ENCODE measurements at regions not wholly inside any gene's neighbourhood (a gene's known extent, or its start where the extent isn't known, plus 50 kb on each side); places are given as distances from the start of the nearest gene placed in this dataset.
A peak's percentile ranks its signal among the peaks of the same experiment; 100 is the strongest.
"Not testable (repeated sequence)": the region's sequence is repeated elsewhere in the genome, so short reads cannot be mapped to it uniquely, and the experiment has no call there.

GRCh38 chr4:84298023-84298718 lies 200.9 kb downstream of the NKX6-1 start:
- no peaks in the 10 kb centered on the region for H3K36me3 ChIP-seq (replicated peaks)
- H3K4me3 ChIP-seq: no peak overlapping the region
- DNase-seq (ENCODE audit: low spot score in 2 of 2): no peak
- in situ Hi-C loops (cut with MboI; ENCODE audit: low sequenced_read_pairs): no loop called here
- H3K9me3 ChIP-seq: no peaks in the 10 kb centered on the region
- no peaks in the 10 kb centered on the region for H3K4me1 ChIP-seq
- no peaks in the 10 kb centered on the region for H3K27me3 ChIP-seq (ENCODE audit: low read depth)

- H3K27me3 ChIP-seq (ENCODE audit: low read depth): 0 out of 2 replicates have a peak, but pooled peaks cover 4% of the 10 kb centered on the region
- H3K4me3 ChIP-seq: no peak overlapping the region
- H3K4me1 ChIP-seq: no peaks in the 10 kb centered on the region
- no peak for DNase-seq (ENCODE audit: low spot score in 2 of 2)
- H3K36me3 ChIP-seq (replicated peaks): no peaks in the 10 kb centered on the region
- in situ Hi-C loops (cut with MboI; ENCODE audit: low sequenced_read_pairs): no loop called here
- no peaks in the 10 kb centered on the region for H3K9me3 ChIP-seq
Observed at GRCh38 chr4:84291969-84292368, 207.1 kb downstream of the NKX6-1 start.

DNA sequence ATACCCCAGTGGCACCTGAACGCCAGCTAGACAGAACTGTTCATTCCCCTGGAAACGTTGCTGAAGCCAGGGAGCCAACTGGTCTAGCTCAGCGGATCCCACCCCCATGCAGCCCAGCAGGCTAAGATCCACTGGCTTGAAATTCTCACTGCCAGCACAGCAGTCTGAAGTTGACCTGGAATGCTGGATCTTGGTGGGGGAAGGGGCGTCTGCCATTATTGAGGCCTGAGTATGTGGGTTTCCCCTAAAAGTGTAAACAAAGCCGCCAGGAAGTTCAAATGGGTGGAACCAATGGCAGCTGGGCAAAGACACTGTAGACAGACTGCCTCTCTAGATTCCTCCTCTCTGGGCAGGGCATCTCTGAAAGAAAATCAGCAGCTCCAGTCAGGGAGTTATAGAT lies 213.0 kb downstream of the NKX6-1 start:
- DNase-seq (ENCODE audit: low spot score in 2 of 2): no peak
- Histone ChIP-seq H3K27me3 (ENCODE audit: low read depth) (0 out of 2 replicates have a peak, but pooled peaks cover 4% of the 10 kb centered on the region), H3K4me3 (no peak overlapping the region), H3K9me3 (no peaks in the 10 kb centered on the region), H3K36me3 (replicated peaks) (no peaks in the 10 kb centered on the region), H3K4me1 (no peaks in the 10 kb centered on the region)
- in situ Hi-C loops (cut with MboI; ENCODE audit: low sequenced_read_pairs): no loop called here

GRCh38 chr4:84279678-84280077 lies 219.4 kb downstream of the NKX6-1 start:
- Histone ChIP-seq H3K4me1 (no peaks in the 10 kb centered on the region), H3K36me3 (replicated peaks) (no peaks in the 10 kb centered on the region), H3K27me3 (ENCODE audit: low read depth) (no peaks in the 10 kb centered on the region), H3K9me3 (no peaks in the 10 kb centered on the region), H3K4me3 (no peak overlapping the region)
- no peak for DNase-seq (ENCODE audit: low spot score in 2 of 2)
- in situ Hi-C loops (cut with MboI; ENCODE audit: low sequenced_read_pairs): no loop called here

GRCh38 chr4:84277923-84278322 lies 221.2 kb downstream of the NKX6-1 start:
- H3K9me3 ChIP-seq: no peaks in the 10 kb centered on the region
- no peaks in the 10 kb centered on the region for H3K27me3 ChIP-seq (ENCODE audit: low read depth)
- in situ Hi-C loops (cut with MboI; ENCODE audit: low sequenced_read_pairs): no loop called here
- no peaks in the 10 kb centered on the region for H3K36me3 ChIP-seq (replicated peaks)
- DNase-seq (ENCODE audit: low spot score in 2 of 2): no peak
- H3K4me1 ChIP-seq: no peaks in the 10 kb centered on the region
- no peak overlapping the region for H3K4me3 ChIP-seq

DNA sequence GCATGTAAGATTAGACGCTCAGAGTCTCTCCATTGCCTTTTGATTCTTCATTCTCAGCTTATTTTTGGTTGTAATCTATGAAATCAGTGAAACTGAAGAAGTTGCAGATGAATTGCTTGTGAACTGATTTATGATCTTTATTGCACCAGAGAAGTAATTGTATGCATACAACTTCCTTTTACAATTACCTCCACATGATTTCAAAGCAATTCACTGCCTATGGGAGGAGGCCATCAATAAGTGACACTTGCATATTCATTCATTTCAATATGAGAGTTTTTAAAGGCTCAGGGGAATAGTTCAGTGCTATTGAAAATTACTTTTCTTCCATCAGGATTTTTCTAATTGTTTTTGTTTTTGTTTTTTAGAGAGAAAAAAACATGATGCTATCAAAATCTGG lies 222.3 kb downstream of the NKX6-1 start:
- in situ Hi-C loops (cut with MboI; ENCODE audit: low sequenced_read_pairs): no loop called here

GRCh38 chr4:84269536-84270044 lies 229.5 kb downstream of the NKX6-1 start:
- H3K27me3 ChIP-seq (ENCODE audit: low read depth): no peaks in the 10 kb centered on the region
- H3K4me3 ChIP-seq: no peak overlapping the region
- in situ Hi-C loops (cut with MboI; ENCODE audit: low sequenced_read_pairs): no loop called here
- no peaks in the 10 kb centered on the region for H3K9me3 ChIP-seq
- H3K4me1 ChIP-seq: no peaks in the 10 kb centered on the region
- H3K36me3 ChIP-seq (replicated peaks): no peaks in the 10 kb centered on the region
- DNase-seq (ENCODE audit: low spot score in 2 of 2): no peak

More for the DNA sequence above, 222.3 kb downstream of the NKX6-1 start:
- Histone ChIP-seq H3K4me1 (no peaks in the 10 kb centered on the region), H3K27me3 (ENCODE audit: low read depth) (no peaks in the 10 kb centered on the region), H3K9me3 (no peaks in the 10 kb centered on the region), H3K4me3 (no peak overlapping the region), H3K36me3 (replicated peaks) (no peaks in the 10 kb centered on the region)
- no peak for DNase-seq (ENCODE audit: low spot score in 2 of 2)

GRCh38 chr4:84264652-84265051 lies 234.4 kb downstream of the NKX6-1 start:
- Histone ChIP-seq H3K27me3 (ENCODE audit: low read depth) (no peaks in the 10 kb centered on the region), H3K4me3 (no peak overlapping the region), H3K9me3 (no peaks in the 10 kb centered on the region), H3K36me3 (replicated peaks) (no peaks in the 10 kb centered on the region), H3K4me1 (no peaks in the 10 kb centered on the region)
- no peak for DNase-seq (ENCODE audit: low spot score in 2 of 2)
- in situ Hi-C loops (cut with MboI; ENCODE audit: low sequenced_read_pairs): no loop called here

GRCh38 chr4:84263415-84263814 lies 235.7 kb downstream of the NKX6-1 start:
- in situ Hi-C loops (cut with MboI; ENCODE audit: low sequenced_read_pairs): no loop called here
- H3K4me1 ChIP-seq: no peaks in the 10 kb centered on the region
- DNase-seq (ENCODE audit: low spot score in 2 of 2): no peak
- H3K9me3 ChIP-seq: peaks cover 2% of the 10 kb centered on the region; the same call in 1 of the 2 replicates
- no peaks in the 10 kb centered on the region for H3K36me3 ChIP-seq (replicated peaks)
- no peaks in the 10 kb centered on the region for H3K27me3 ChIP-seq (ENCODE audit: low read depth)
- H3K4me3 ChIP-seq: no peak overlapping the region

- DNase-seq (ENCODE audit: low spot score in 2 of 2): no peak
- H3K4me1 ChIP-seq: no peaks in the 10 kb centered on the region
- no peaks in the 10 kb centered on the region; the same call in 1 of the 2 replicates for H3K27me3 ChIP-seq (ENCODE audit: low read depth)
- peaks cover 2% of the 10 kb centered on the region; the same call in 1 of the 2 replicates for H3K9me3 ChIP-seq
- in situ Hi-C loops (cut with MboI; ENCODE audit: low sequenced_read_pairs): no loop called here
- H3K36me3 ChIP-seq (replicated peaks): no peaks in the 10 kb centered on the region
- H3K4me3 ChIP-seq: no peak overlapping the region
Observed at GRCh38 chr4:84260495-84260894, 238.6 kb downstream of the NKX6-1 start.

DNA sequence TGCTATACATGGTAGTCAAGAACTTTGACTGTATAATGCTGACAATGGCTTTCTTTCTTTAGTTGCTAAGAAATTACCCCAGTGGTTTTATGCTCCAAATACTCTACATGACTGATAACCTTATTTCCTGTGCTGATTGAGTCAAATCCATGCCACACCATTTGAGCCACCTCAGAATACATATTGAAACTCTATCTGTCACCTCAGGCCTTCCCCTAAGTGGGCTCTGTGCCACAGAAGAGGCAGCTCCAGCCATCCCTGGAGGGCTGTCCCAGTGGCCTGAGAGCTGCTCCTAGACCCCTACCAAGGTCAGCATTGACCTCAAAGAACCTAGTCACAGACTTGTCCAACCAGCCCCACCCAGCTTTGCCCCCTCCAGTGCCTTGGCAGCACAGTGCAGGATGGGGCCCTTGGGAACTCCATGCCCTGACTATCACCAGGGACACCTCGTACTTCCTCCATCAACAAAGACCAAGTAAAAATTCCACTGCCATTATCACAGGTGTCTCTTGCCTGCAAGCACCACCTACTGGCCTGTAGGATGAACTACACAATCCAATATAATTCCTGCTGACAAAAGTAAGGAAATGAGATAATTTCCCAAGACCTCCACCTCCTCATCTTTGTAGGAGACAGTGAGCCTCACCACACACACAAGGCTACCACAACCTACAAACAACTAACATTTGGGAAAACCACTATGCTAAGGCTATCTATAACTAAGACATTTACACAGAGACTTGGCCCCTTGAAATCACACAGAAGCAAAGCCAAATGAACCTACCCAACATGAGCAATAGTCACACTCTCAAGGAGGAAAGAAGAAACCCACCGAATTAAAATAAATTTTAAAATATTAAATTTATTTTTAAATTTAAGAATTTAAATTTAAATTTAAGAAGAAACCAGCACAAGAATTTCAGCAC lies 239.9 kb downstream of the NKX6-1 start:
- Histone ChIP-seq H3K4me1 (no peaks in the 10 kb centered on the region), H3K9me3 (peaks cover 2% of the 10 kb centered on the region; the same call in 1 of the 2 replicates), H3K4me3 (no peak overlapping the region), H3K27me3 (ENCODE audit: low read depth) (no peaks in the 10 kb centered on the region; the same call in 1 of the 2 replicates), H3K36me3 (replicated peaks) (no peaks in the 10 kb centered on the region)
- in situ Hi-C loops (cut with MboI; ENCODE audit: low sequenced_read_pairs): no loop called here
- DNase-seq (ENCODE audit: low spot score in 2 of 2): peak; percentile 34 to 70

DNA sequence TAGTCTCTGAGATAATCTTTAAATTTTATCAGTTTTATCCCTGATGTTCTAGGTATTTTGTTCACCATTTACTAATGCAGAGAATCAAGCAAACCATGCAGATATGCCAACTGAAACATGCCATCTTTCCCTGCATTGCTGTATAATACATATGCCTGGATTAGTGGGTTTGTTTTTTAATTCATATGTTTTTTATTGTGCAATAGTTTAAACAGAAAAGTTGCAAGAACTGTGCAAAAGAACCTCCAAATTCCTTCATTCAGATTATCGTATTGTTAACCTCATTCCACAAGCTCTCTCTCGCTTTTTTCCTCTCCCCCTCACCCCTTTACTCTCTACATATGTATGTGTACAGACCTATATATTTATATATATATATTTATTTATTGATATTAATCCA lies 244.6 kb downstream of the NKX6-1 start:
- H3K9me3 ChIP-seq: peaks cover 2% of the 10 kb centered on the region; the same call in 1 of the 2 replicates
- no peaks in the 10 kb centered on the region for H3K4me1 ChIP-seq
- no peaks in the 10 kb centered on the region; the same call in 1 of the 2 replicates for H3K27me3 ChIP-seq (ENCODE audit: low read depth)
- in situ Hi-C loops (cut with MboI; ENCODE audit: low sequenced_read_pairs): no loop called here
- no peaks in the 10 kb centered on the region for H3K36me3 ChIP-seq (replicated peaks)
- no peak for DNase-seq (ENCODE audit: low spot score in 2 of 2)
- H3K4me3 ChIP-seq: no peak overlapping the region

- no peaks in the 10 kb centered on the region for H3K27me3 ChIP-seq (ENCODE audit: low read depth)
- no peaks in the 10 kb centered on the region for H3K36me3 ChIP-seq (replicated peaks)
- H3K9me3 ChIP-seq: no peaks in the 10 kb centered on the region
- in situ Hi-C loops (cut with MboI; ENCODE audit: low sequenced_read_pairs): no loop called here
- H3K4me1 ChIP-seq: no peaks in the 10 kb centered on the region
- H3K4me3 ChIP-seq: no peak overlapping the region
- no peak for DNase-seq (ENCODE audit: low spot score in 2 of 2)
Observed at GRCh38 chr4:84249521-84249920, 249.6 kb downstream of the NKX6-1 start.

- H3K4me3 ChIP-seq; H3K4me1 ChIP-seq; in situ Hi-C loops (cut with MboI; ENCODE audit: low sequenced_read_pairs); H3K36me3 ChIP-seq (replicated peaks); H3K27me3 ChIP-seq (ENCODE audit: low read depth); DNase-seq (ENCODE audit: low spot score in 2 of 2); H3K9me3 ChIP-seq: not testable (repeated sequence)
Observed at GRCh38 chr4:84245042-84245441, 254.1 kb downstream of the NKX6-1 start.
